H1 (cell line): ENCODE measurements at regions not wholly inside any gene's neighbourhood (a gene's known extent, or its start where the extent isn't known, plus 50 kb on each side); places are given as distances from the start of the nearest gene placed in this dataset.

Experiments
- ATF3 ChIP-seq: IDR thresholded peaks from 2 replicates; pipeline ENCODE4 v1.6.1; 2011; ENCODE audit warnings: low read depth, mild to moderate bottlenecking, low read length; ENCODE audit not compliant: insufficient read depth
- CREB1 ChIP-seq: IDR thresholded peaks from 2 replicates; pipeline ENCODE4 v1.6.1; 2012; ENCODE audit warnings: inconsistent platforms
- POLR2A ChIP-seq, 2 experiments: IDR thresholded peaks; 1 replicate in 1 of 2; 2 replicates in 1 of 2; pipeline ENCODE4 v1.6.1; 2011; ENCODE audit warnings: low read depth in 2 of 2, low read length in 2 of 2, mild to moderate bottlenecking in 2 of 2; ENCODE audit errors: control extremely low read depth in 1 of 2
- RAD21 ChIP-seq, 2 experiments: IDR thresholded peaks in 1 of 2; conservative IDR thresholded peaks in 1 of 2; 2 replicates each; pipeline ENCODE4 v1.6.1; 2011; ENCODE audit warnings: low read depth in 2 of 2, low read length in 2 of 2, improper control_type of control experiment in 1 of 2, inconsistent platforms in 1 of 2, mild to moderate bottlenecking in 1 of 2, moderate library complexity in 1 of 2
- SIRT6 ChIP-seq: IDR thresholded peaks from one replicate; pipeline ENCODE4 v1.7.1; 2012; ENCODE audit warnings: low read length, inconsistent platforms
- SP1 ChIP-seq: IDR thresholded peaks from 2 replicates; pipeline ENCODE4 v1.6.1; 2011; ENCODE audit warnings: low read depth, low read length
- TF ChIP-seq, protein P1 (sequence below), 3 experiments: IDR thresholded peaks; 1 replicate in 2 of 3; 2 replicates in 1 of 3; pipeline versions ENCODE4 v1.5.1 to v1.6.1; 2011; ENCODE audit warnings: low read length in 3 of 3, mild to moderate bottlenecking in 3 of 3, inconsistent platforms in 2 of 3, low read depth in 1 of 3, moderate library complexity in 1 of 3; ENCODE audit not compliant: insufficient read depth in 1 of 3; ENCODE audit errors: control extremely low read depth in 1 of 3

DNA sequence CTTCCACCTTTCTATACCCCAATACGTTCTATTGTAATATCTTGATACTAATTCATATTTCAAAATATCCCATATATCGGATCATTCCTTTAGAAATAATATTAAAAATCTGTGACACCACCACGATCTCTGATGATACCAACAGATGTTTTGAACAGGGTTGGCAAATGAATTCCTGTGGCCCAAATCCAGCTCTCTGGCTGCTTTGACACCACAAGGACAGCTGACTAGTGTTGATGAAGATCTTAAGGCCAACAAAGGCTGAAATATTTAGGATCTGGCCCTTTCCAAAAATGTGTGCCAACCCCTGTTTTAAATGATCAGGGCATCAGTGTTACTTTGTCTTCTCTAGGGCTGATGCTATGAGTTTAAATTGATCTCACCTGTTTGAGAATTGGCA, 380.7 kb upstream of the PFKP start:
- no peak for TF ChIP-seq POLR2A (IDR thresholded peaks at IDR 0.05; ENCODE audit: control extremely low read depth in 1 of 2, low read depth in 2 of 2, low read length in 2 of 2)
- TF ChIP-seq, protein P1, sequence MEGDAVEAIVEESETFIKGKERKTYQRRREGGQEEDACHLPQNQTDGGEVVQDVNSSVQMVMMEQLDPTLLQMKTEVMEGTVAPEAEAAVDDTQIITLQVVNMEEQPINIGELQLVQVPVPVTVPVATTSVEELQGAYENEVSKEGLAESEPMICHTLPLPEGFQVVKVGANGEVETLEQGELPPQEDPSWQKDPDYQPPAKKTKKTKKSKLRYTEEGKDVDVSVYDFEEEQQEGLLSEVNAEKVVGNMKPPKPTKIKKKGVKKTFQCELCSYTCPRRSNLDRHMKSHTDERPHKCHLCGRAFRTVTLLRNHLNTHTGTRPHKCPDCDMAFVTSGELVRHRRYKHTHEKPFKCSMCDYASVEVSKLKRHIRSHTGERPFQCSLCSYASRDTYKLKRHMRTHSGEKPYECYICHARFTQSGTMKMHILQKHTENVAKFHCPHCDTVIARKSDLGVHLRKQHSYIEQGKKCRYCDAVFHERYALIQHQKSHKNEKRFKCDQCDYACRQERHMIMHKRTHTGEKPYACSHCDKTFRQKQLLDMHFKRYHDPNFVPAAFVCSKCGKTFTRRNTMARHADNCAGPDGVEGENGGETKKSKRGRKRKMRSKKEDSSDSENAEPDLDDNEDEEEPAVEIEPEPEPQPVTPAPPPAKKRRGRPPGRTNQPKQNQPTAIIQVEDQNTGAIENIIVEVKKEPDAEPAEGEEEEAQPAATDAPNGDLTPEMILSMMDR (IDR thresholded peaks at IDR 0.05; ENCODE audit: control extremely low read depth in 1 of 3, insufficient read depth in 1 of 3, low read depth in 1 of 3, low read length in 3 of 3): no peak
- TF ChIP-seq CREB1: no peak
- no peak for TF ChIP-seq SP1
- TF ChIP-seq SIRT6: no peak
- no peak for TF ChIP-seq ATF3
- TF ChIP-seq RAD21 (IDR thresholded peaks at IDR 0.05 in 1 of 2, conservative IDR thresholded peaks at IDR 0.05 in 1 of 2; ENCODE audit: low read depth in 2 of 2, low read length in 2 of 2): no peak
